ENCODE measurements at regions not wholly inside any gene's neighbourhood (a gene's known extent, or its start where the extent isn't known, plus 50 kb on each side); places are given as distances from the start of the nearest gene placed in this dataset.

DNA sequence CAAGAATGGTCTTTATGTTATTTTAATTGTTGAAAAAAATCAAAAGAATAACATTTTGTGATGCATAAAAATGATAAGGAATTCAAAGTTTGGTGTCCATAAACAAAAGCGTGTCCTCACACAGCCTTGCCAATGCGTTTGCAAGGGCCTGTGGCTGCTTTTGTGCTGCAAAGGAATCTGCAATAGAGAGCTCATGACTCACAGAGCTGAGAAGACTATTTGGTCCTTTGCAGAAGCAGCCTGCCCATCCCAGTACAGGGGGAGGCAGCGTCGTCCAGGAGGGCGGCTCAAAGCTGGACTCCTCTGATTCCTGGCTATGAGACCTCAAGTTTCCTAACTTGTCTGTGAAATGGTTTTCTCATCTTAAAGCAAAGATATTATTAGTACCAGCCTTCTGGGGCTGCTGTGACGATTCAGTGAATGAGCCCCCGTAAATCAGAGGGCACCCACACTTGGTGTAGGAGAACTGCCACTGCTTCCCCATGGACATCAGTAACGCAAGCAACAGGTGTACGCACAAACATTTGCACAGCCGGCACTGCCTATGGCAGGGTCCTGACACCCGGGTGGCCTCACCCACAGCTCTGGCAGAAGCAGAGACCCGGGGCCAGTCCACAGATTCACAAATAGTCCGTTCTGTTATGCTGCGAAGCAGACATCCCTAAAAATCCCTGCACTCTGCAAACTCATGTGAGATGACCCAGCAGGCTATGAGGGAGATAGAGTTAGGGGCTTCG, 70.6 kb upstream of the ASAP2 start:
- TF ChIP-seq, protein P1, sequence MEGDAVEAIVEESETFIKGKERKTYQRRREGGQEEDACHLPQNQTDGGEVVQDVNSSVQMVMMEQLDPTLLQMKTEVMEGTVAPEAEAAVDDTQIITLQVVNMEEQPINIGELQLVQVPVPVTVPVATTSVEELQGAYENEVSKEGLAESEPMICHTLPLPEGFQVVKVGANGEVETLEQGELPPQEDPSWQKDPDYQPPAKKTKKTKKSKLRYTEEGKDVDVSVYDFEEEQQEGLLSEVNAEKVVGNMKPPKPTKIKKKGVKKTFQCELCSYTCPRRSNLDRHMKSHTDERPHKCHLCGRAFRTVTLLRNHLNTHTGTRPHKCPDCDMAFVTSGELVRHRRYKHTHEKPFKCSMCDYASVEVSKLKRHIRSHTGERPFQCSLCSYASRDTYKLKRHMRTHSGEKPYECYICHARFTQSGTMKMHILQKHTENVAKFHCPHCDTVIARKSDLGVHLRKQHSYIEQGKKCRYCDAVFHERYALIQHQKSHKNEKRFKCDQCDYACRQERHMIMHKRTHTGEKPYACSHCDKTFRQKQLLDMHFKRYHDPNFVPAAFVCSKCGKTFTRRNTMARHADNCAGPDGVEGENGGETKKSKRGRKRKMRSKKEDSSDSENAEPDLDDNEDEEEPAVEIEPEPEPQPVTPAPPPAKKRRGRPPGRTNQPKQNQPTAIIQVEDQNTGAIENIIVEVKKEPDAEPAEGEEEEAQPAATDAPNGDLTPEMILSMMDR (IDR thresholded peaks at IDR 0.05; ENCODE audit: low read length), result no peak
- no peak for TF ChIP-seq EZH2 (IDR thresholded peaks at IDR 0.05; ENCODE audit: borderline replicate concordance, low read length)
